Naive thymus-derived CD8-positive, alpha-beta T cell (primary cell): ENCODE measurements at regions not wholly inside any gene's neighbourhood (a gene's known extent, or its start where the extent isn't known, plus 50 kb on each side); places are given as distances from the start of the nearest gene placed in this dataset.

Source experiments
- ATAC-seq, 2 donors: fragments of 150-1000 bp; cut with Tn5 transposase in 1 of 2; sonication (Bioruptor Pico), chemical (Tn5 transposase) in 1 of 2; 1 replicate in 1 of 2; 2 replicates in 1 of 2; pipeline ENCODE4 v1.10.0; 2021; ENCODE audit warnings: mild to moderate bottlenecking in 2 of 2, moderate library complexity in 2 of 2
- POLR2A ChIA-PET: fragments of 350-600 bp; sonication (Branson Sonifier 250); formaldehyde crosslinking; loops from one replicate; lab custom pipeline; 2021; ENCODE audit warnings: antibody characterized with exemption; lab: Charles Lee
- DNase-seq, 10 donors: peaks; one replicate each; pipeline versions ENCODE4 v3.0.0 to v3.0.0-alpha.2; 2020 to 2022
- H3K27ac Mint-ChIP-seq, 10 donors: one replicate each; pipeline ENCODE4 v1.8.0; 2020 to 2022; ENCODE audit warnings: mild to moderate bottlenecking in 10 of 10, mixed read lengths in 10 of 10, moderate library complexity in 4 of 10, inconsistent platforms in 1 of 10
- H3K27me3 Mint-ChIP-seq, 5 donors: one replicate each; pipeline ENCODE4 v1.8.0; 2021 to 2022; ENCODE audit warnings: mixed read lengths in 5 of 5
- H3K36me3 Mint-ChIP-seq, 3 donors: one replicate each; pipeline ENCODE4 v1.8.0; 2020 to 2022; ENCODE audit warnings: mixed read lengths in 3 of 3, mild to moderate bottlenecking in 2 of 3, inconsistent platforms in 1 of 3
- H3K4me1 Mint-ChIP-seq, 4 donors: one replicate each; pipeline ENCODE4 v1.8.0; 2021 to 2022; ENCODE audit warnings: mixed read lengths in 4 of 4
- H3K4me3 Mint-ChIP-seq, 10 donors: one replicate each; pipeline ENCODE4 v1.8.0; 2020 to 2022; ENCODE audit warnings: mild to moderate bottlenecking in 10 of 10, mixed read lengths in 10 of 10, moderate library complexity in 6 of 10, inconsistent platforms in 1 of 10
- H3K9me3 Mint-ChIP-seq, 9 donors: one replicate each; pipeline ENCODE4 v1.8.0; 2020 to 2022; ENCODE audit warnings: mixed read lengths in 9 of 9, mild to moderate bottlenecking in 3 of 9, inconsistent platforms in 1 of 9, moderate library complexity in 1 of 9

DNA sequence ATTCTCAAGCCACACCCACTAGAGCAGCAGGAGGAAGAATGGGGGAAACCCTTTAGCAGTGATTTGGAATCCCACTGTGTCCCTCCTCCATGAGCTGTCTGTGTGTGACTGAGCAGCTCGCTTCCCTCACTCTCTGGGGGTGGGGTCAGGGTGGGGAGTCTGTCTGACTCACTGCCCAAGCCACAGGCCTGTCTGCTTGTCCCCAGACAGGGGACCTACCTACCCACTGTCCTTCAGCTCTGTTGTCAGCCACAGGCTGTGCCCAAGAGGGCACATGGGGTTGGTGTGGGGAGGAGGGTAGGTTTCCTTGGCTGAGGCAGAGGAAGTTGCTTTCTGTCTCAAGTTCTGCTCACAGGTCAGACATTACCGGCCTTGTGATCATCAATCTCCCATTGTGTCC lies 127.0 kb downstream of the MAFB start:
- H3K4me1 Mint-ChIP-seq: no peaks in the 10 kb centered on the region
- H3K36me3 Mint-ChIP-seq: no peaks in the 10 kb centered on the region
- ATAC-seq: no peak
- POLR2A ChIA-PET: no interaction called here
- no peak overlapping the region for H3K4me3 Mint-ChIP-seq
- H3K27ac Mint-ChIP-seq: no peak overlapping the region
- peaks cover 0 to 2% (median 0%) of the 10 kb centered on the region in 9 donors for H3K9me3 Mint-ChIP-seq
- peaks cover 1 to 29% (median 15%) of the 10 kb centered on the region in 5 donors for H3K27me3 Mint-ChIP-seq
- no peak for DNase-seq

DNA sequence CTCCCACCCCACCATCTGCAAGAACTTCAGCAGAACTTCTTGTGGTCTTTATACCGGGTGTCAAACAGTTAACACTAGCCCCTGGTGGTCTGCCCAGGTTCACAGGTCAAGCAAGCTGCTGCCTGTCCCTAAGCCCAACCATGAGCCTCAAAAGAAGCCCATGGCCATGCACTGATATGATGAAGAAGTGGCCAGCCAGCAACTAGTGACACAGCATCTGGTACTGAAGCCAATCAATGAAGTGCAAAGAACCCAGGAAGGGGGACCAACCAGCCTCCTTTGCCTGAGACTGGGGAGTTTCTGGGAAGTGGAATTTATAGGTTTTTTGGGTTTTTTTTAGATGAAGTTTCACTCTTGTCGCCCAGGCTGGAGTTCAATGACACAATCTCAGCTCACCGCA lies 127.8 kb downstream of the MAFB start:
- peaks cover 1 to 22% (median 16%) of the 10 kb centered on the region in 5 donors for H3K27me3 Mint-ChIP-seq
- POLR2A ChIA-PET: no interaction called here
- no peak overlapping the region for H3K27ac Mint-ChIP-seq
- no peaks in the 10 kb centered on the region for H3K36me3 Mint-ChIP-seq
- no peak overlapping the region for H3K4me3 Mint-ChIP-seq
- H3K4me1 Mint-ChIP-seq: no peaks in the 10 kb centered on the region
- peaks cover 0 to 2% (median 0%) of the 10 kb centered on the region in 9 donors for H3K9me3 Mint-ChIP-seq
- no peak for DNase-seq
- ATAC-seq: no peak

DNA sequence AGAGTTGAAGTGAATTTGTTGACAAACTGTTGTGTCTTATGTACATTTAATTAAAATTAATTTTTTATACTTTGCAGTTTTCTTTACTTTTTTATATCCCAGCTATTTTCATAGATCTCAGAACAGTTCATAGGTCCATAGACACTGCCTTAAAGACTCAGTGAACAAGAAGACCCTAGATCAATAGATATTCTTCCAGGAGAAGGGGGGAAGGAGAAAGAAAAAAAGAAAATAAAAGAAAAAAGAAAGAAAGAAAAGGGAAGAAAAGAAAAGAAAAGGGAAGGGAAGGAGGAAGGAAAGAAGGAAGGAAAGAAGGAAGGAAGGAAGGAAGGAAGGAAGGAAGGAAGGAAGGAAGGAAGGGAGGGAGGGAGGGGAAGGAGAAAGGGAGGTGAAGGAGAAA lies 130.8 kb downstream of the MAFB start:
- POLR2A ChIA-PET: no interaction called here
- Mint-ChIP-seq H3K27ac (no peak overlapping the region), H3K9me3 (peaks cover 0 to 19% (median 5%) of the 10 kb centered on the region in 9 donors), H3K4me1 (no peaks in the 10 kb centered on the region), H3K4me3 (no peak overlapping the region), H3K27me3 (peaks cover 0 to 12% (median 6%) of the 10 kb centered on the region in 5 donors), H3K36me3 (peaks cover 0 to 9% (median 0%) of the 10 kb centered on the region in 3 donors)
- no peak for DNase-seq
- ATAC-seq: no peak

GRCh38 chr20:40551125-40551530 lies 137.9 kb downstream of the MAFB start:
- H3K4me1 Mint-ChIP-seq: no peaks in the 10 kb centered on the region
- H3K36me3 Mint-ChIP-seq: peaks cover 0 to 9% (median 0%) of the 10 kb centered on the region in 3 donors
- no peak overlapping the region for H3K4me3 Mint-ChIP-seq
- H3K27ac Mint-ChIP-seq: no peak overlapping the region
- ATAC-seq (no peak), DNase-seq (no peak)
- H3K27me3 Mint-ChIP-seq: peaks cover 5 to 34% (median 23%) of the 10 kb centered on the region in 5 donors
- POLR2A ChIA-PET: no interaction called here
- H3K9me3 Mint-ChIP-seq: peaks cover 0 to 19% (median 5%) of the 10 kb centered on the region in 9 donors

- peaks cover 7 to 41% (median 23%) of the 10 kb centered on the region in 5 donors for H3K27me3 Mint-ChIP-seq
- no peaks in the 10 kb centered on the region for H3K36me3 Mint-ChIP-seq
- no peaks in the 10 kb centered on the region for H3K4me1 Mint-ChIP-seq
- no peak overlapping the region for H3K4me3 Mint-ChIP-seq
- ATAC-seq (no peak), DNase-seq (no peak)
- H3K9me3 Mint-ChIP-seq: peaks cover 0 to 7% (median 0%) of the 10 kb centered on the region in 9 donors
- H3K27ac Mint-ChIP-seq: no peak overlapping the region
- POLR2A ChIA-PET: no interaction called here
These were observed 141.4 kb downstream of the MAFB start for GRCh38 chr20:40547483-40548091.

GRCh38 chr20:40545478-40545877 lies 143.6 kb downstream of the MAFB start:
- no peak overlapping the region for H3K4me3 Mint-ChIP-seq
- H3K4me1 Mint-ChIP-seq: no peaks in the 10 kb centered on the region
- DNase-seq: no peak
- no peaks in the 10 kb centered on the region for H3K36me3 Mint-ChIP-seq
- no peak for ATAC-seq
- no peaks in the 10 kb centered on the region for H3K9me3 Mint-ChIP-seq
- no peak overlapping the region for H3K27ac Mint-ChIP-seq
- H3K27me3 Mint-ChIP-seq: peaks cover 7 to 31% (median 12%) of the 10 kb centered on the region in 5 donors
- POLR2A ChIA-PET: no interaction called here

DNA sequence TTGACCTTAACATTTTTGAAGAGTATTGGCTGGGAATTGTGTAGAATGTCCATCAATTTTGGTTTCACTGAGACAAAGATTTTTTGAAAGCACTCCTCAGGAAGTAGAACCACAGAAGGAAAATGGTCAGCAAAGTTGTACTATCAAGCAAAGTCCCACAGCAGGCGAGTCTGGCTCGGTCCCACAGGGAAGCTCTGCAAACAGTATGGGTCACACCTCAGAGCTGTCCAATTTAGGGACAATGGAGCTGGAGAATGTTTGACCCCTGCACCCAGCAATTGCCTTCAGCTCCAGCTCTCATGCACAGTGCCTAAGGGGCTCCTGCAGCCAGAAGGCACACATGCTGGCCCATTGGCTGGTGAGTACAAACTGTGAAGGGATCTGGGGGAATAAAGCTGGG lies 147.0 kb downstream of the MAFB start:
- POLR2A ChIA-PET: no interaction called here
- Mint-ChIP-seq H3K36me3 (no peaks in the 10 kb centered on the region), H3K27ac (no peak overlapping the region), H3K27me3 (peaks cover 0 to 32% (median 5%) of the 10 kb centered on the region in 5 donors), H3K4me1 (no peaks in the 10 kb centered on the region), H3K4me3 (no peak overlapping the region), H3K9me3 (no peaks in the 10 kb centered on the region)
- no peak for ATAC-seq
- no peak for DNase-seq

- ATAC-seq: no peak
- Mint-ChIP-seq H3K9me3 (no peaks in the 10 kb centered on the region), H3K27ac (no peak overlapping the region), H3K4me3 (no peak overlapping the region), H3K4me1 (no peaks in the 10 kb centered on the region), H3K36me3 (no peaks in the 10 kb centered on the region), H3K27me3 (peaks cover 0 to 23% (median 7%) of the 10 kb centered on the region in 5 donors)
- POLR2A ChIA-PET: no interaction called here
- no peak for DNase-seq
These were observed 148.9 kb downstream of the MAFB start for GRCh38 chr20:40540166-40540565.

DNA sequence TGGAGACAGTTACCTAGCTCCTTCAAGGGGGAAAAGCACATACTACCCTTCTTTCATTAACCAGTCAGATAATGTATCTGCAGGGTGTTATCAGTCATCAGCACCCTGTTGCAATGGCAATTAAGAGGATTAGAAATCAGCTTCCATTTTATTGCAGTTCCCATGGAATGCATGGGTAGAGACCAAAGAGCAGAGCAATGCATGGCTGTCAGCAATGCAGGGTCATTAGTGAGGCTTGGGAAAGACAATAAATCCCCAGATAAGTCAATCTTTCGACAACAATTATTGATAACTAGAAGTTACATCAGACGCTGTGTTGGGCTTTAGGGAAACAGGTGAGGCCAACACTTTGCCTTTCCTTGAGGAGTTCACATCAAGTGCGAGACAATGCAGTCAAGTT lies 150.9 kb downstream of the MAFB start:
- ATAC-seq (no peak), DNase-seq (no peak)
- Mint-ChIP-seq H3K4me1 (no peaks in the 10 kb centered on the region), H3K27ac (no peak overlapping the region), H3K9me3 (peaks cover 0 to 7% (median 4%) of the 10 kb centered on the region in 9 donors), H3K27me3 (peaks cover 0 to 17% (median 7%) of the 10 kb centered on the region in 5 donors), H3K4me3 (no peak overlapping the region), H3K36me3 (no peaks in the 10 kb centered on the region)
- POLR2A ChIA-PET: no interaction called here

- POLR2A ChIA-PET: no interaction called here
- H3K27ac Mint-ChIP-seq: no peak overlapping the region
- H3K9me3 Mint-ChIP-seq: peaks cover under 1 to 18% (median 11%) of the 10 kb centered on the region in 9 donors
- ATAC-seq: no peak
- no peak for DNase-seq
- peaks cover 0 to 17% (median 7%) of the 10 kb centered on the region in 5 donors for H3K27me3 Mint-ChIP-seq
- H3K4me3 Mint-ChIP-seq: no peak overlapping the region
- no peaks in the 10 kb centered on the region for H3K4me1 Mint-ChIP-seq
- no peaks in the 10 kb centered on the region for H3K36me3 Mint-ChIP-seq
These were observed 152.2 kb downstream of the MAFB start for GRCh38 chr20:40536808-40537207.

DNA sequence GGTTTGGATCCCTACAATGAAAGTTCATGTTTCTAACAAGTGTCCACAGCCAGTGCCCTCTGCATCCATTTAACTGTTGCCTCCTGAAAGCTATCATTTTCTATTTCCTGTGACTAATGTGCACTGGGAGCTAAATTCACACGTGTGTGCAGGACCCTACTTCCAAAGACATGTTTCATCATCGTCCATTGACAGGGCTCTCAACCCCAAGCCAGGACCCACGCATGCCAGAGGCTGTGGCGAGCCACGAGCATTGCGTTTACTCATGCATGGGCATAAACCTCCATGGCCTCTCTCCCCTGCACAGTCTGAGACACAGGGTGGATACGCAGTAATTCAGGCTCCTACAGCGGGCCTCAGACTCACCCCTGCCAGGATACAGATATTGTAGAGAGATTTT lies 153.2 kb downstream of the MAFB start:
- peaks cover 0 to 17% (median 3%) of the 10 kb centered on the region in 5 donors for H3K27me3 Mint-ChIP-seq
- no peaks in the 10 kb centered on the region for H3K4me1 Mint-ChIP-seq
- H3K9me3 Mint-ChIP-seq: peaks cover 9 to 25% (median 16%) of the 10 kb centered on the region in 9 donors
- no peak overlapping the region for H3K4me3 Mint-ChIP-seq
- peaks cover 0 to 5% (median 0%) of the 10 kb centered on the region in 3 donors for H3K36me3 Mint-ChIP-seq
- DNase-seq (no peak), ATAC-seq (no peak)
- H3K27ac Mint-ChIP-seq: no peak overlapping the region
- POLR2A ChIA-PET: no interaction called here

DNA sequence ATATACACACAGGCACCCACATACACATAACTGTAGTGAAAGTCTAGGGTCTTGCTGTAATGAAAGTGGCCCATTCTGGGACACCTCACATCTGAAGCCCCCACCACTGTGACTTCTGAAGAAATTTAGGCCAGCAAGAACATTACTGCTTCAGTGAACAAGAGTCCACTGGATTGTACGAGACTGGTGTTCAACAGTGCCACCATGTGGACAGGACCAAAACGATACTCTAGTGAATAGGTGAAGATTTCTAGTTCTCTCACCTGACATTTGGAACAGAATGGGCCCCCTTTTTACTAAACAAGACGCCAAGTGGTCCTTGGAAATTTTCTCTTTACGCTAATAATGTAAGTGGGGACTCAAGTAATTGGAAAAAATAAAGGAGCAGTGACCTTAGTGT lies 156.9 kb downstream of the MAFB start:
- Mint-ChIP-seq H3K27ac (no peak overlapping the region), H3K36me3 (peaks cover 0 to 9% (median 0%) of the 10 kb centered on the region in 3 donors), H3K9me3 (peaks cover 9 to 29% (median 23%) of the 10 kb centered on the region in 9 donors), H3K27me3 (peaks cover 1 to 9% (median 3%) of the 10 kb centered on the region in 5 donors), H3K4me3 (no peak overlapping the region), H3K4me1 (no peaks in the 10 kb centered on the region)
- POLR2A ChIA-PET: no interaction called here
- ATAC-seq (no peak), DNase-seq (no peak)

DNA sequence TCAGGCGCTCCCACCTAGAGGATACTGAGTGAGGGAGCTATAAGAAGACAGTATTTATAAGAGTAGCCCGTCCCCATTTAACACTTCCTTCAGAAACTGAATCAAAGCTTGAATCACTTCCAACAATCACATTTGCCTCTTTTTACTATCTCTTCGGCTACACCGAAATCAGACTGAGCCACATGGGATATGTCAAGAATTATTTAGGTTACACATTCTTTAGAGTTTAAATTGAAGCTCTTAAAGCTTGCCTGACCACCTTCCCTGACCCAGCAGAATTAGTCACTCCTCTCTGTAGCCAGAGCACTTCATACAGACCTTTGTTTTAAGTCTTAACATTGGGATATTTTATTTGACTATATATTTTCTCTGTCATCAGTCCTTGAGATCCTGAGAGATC lies 163.7 kb downstream of the MAFB start:
- ATAC-seq (no peak), DNase-seq (no peak)
- H3K36me3 Mint-ChIP-seq: no peaks in the 10 kb centered on the region
- no peak overlapping the region for H3K27ac Mint-ChIP-seq
- H3K4me1 Mint-ChIP-seq: no peaks in the 10 kb centered on the region
- peaks cover 0 to 14% (median 2%) of the 10 kb centered on the region in 9 donors for H3K9me3 Mint-ChIP-seq
- H3K4me3 Mint-ChIP-seq: no peak overlapping the region
- POLR2A ChIA-PET: no interaction called here
- peaks cover 3 to 17% (median 8%) of the 10 kb centered on the region in 5 donors for H3K27me3 Mint-ChIP-seq

DNA sequence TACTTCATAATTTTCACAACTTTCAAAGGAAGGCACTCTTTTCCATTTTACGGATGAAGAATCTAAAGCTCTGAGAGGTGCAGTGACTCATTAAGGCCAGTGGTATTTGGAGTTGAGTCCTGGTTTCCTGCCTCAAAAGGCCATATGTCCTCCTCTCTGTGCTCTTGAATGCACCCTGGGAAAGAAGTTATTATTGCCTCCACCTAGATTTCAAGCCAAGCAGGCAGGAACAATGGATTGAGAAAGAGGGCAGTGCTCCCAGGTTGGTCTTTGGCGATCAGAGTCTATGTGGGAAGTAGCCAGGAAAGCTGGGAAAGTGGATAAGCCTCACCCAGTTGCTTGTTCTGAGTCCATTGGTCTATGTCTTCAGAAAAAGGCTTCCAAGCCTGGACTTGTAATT lies 165.0 kb downstream of the MAFB start:
- H3K36me3 Mint-ChIP-seq: no peaks in the 10 kb centered on the region

More for the DNA sequence above, 165.0 kb downstream of the MAFB start:
- Mint-ChIP-seq H3K27me3 (peaks cover 3 to 26% (median 8%) of the 10 kb centered on the region in 5 donors), H3K4me1 (no peaks in the 10 kb centered on the region), H3K27ac (no peak overlapping the region), H3K4me3 (no peak overlapping the region), H3K9me3 (peaks cover 0 to 11% (median 0%) of the 10 kb centered on the region in 9 donors)
- ATAC-seq: no peak
- no peak for DNase-seq
- POLR2A ChIA-PET: no interaction called here
